Activated naive CD4-positive, alpha-beta T cell treated with anti-CD3 and anti-CD28 coated beads, Interleukin-2, amount 50 U/mL, for 24 hours (primary cell): ENCODE measurements at regions not wholly inside any gene's neighbourhood (a gene's known extent, or its start where the extent isn't known, plus 50 kb on each side); places are given as distances from the start of the nearest gene placed in this dataset.

ENCODE experiments used
- H3K27ac Mint-ChIP-seq: one replicate; pipeline ENCODE4 v1.8.0; 2021; ENCODE audit warnings: mild to moderate bottlenecking, mixed read lengths
- H3K27me3 Mint-ChIP-seq: one replicate; pipeline ENCODE4 v1.8.0; 2021; ENCODE audit warnings: mixed read lengths
- H3K36me3 Mint-ChIP-seq: one replicate; pipeline ENCODE4 v1.8.0; 2021; ENCODE audit warnings: mixed read lengths
- H3K4me1 Mint-ChIP-seq: one replicate; pipeline ENCODE4 v1.8.0; 2021; ENCODE audit warnings: mixed read lengths
- H3K4me3 Mint-ChIP-seq: one replicate; pipeline ENCODE4 v1.8.0; 2021; ENCODE audit warnings: mild to moderate bottlenecking, mixed read lengths
- H3K9me3 Mint-ChIP-seq: one replicate; pipeline ENCODE4 v1.8.0; 2021; ENCODE audit warnings: mixed read lengths

DNA sequence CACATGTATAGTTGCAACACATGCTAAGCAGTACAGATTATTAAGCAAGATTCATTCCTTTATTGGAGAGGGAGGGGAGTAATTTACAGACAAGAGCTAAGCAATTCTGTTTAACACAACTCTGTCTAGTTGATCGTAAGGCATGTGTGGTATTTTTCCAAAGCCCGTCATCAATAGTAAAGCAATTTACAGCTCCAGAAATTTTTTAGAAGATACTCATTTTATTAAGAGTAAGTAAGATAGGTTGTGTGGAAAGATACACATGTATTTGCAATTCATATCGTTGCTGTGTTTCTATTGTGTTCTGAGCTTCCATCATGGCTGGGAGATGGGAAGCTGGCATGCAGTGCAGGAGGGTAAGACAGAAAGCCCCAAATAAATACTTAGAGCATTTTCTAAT, 289.2 kb upstream of the TMEM161B start:
- Mint-ChIP-seq H3K4me1 (peaks cover 4% of the 10 kb centered on the region), H3K9me3 (no peaks in the 10 kb centered on the region), H3K4me3 (no peak overlapping the region), H3K36me3 (no peaks in the 10 kb centered on the region), H3K27me3 (peaks cover 9% of the 10 kb centered on the region), H3K27ac (no peak overlapping the region)

DNA sequence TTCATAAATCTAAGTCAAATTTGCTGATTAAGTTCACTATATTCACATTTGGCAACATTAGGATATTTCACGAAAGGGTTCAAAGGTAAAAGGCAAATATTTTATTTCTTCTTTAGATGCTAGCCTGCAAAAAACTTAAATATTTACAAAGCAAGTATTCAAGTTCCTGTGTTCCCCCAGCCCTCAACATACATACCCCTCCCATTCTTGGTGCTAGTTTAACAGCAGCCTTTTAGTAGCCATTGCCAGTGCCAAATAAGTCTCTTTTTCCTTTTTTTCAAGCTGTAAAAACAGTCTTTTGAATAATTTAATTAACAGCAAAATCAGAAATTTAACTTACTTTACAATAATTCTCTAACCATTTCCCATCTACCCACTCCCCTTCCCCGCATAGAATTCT, 288.5 kb upstream of the TMEM161B start:
- Mint-ChIP-seq H3K4me1 (peaks cover 4% of the 10 kb centered on the region), H3K27me3 (peaks cover 9% of the 10 kb centered on the region), H3K4me3 (no peak overlapping the region)

DNA sequence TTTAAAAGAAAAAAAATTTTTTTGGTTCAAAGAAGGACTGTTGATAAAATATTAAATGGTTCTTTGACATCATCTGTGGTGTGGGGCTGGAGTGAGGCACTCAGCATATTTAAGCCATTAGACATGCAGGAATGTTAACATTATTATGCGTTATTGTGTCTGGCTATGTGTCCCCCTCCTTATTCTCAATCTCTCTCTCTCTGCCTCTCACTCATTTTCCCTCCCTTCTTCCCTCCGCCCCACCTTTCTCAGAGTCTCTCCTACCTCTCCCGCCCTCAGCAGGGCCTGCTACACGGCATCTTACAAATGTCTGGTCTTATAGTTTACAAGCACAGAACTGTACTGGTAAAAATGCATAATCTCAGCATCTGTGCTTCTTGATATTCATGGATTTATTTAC, 287.8 kb upstream of the TMEM161B start:
- H3K4me1 Mint-ChIP-seq, result peaks cover 4% of the 10 kb centered on the region
- no peak overlapping the region for H3K4me3 Mint-ChIP-seq
- H3K36me3 Mint-ChIP-seq, result no peaks in the 10 kb centered on the region
- H3K9me3 Mint-ChIP-seq, result no peaks in the 10 kb centered on the region
- H3K27me3 Mint-ChIP-seq, result peaks cover 9% of the 10 kb centered on the region
- no peak overlapping the region for H3K27ac Mint-ChIP-seq

More for the DNA sequence above, 288.5 kb upstream of the TMEM161B start:
- no peak overlapping the region for H3K27ac Mint-ChIP-seq
- no peaks in the 10 kb centered on the region for H3K9me3 Mint-ChIP-seq
- H3K36me3 Mint-ChIP-seq, result no peaks in the 10 kb centered on the region

DNA sequence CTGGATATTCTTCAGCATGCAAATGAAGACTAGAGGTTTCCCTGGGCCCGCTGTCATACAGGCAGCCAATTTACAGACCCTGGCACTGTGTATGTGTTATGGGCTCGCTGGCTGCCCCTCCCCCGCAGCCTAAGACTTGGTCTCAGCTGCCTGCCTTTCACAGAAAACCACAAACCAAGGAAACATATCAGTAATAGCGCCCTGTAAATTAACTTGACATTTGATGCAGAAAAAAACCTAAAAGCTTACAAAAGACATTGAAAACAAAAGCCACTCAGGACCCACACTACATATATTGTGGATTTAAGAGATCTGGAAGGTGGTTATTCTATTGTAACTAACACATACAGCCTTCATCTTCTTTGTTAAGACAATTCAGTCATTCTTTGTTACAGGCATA, 287.0 kb upstream of the TMEM161B start:
- Mint-ChIP-seq H3K27me3 (peaks cover 8% of the 10 kb centered on the region), H3K4me3 (no peak overlapping the region), H3K9me3 (no peaks in the 10 kb centered on the region), H3K27ac (no peak overlapping the region), H3K4me1 (peaks cover 4% of the 10 kb centered on the region), H3K36me3 (no peaks in the 10 kb centered on the region)

- Mint-ChIP-seq H3K4me1 (peaks cover 4% of the 10 kb centered on the region), H3K9me3 (no peaks in the 10 kb centered on the region), H3K4me3 (no peak overlapping the region)
These were observed 285.3 kb upstream of the TMEM161B start for GRCh38 chr5:88553986-88554385.

DNA sequence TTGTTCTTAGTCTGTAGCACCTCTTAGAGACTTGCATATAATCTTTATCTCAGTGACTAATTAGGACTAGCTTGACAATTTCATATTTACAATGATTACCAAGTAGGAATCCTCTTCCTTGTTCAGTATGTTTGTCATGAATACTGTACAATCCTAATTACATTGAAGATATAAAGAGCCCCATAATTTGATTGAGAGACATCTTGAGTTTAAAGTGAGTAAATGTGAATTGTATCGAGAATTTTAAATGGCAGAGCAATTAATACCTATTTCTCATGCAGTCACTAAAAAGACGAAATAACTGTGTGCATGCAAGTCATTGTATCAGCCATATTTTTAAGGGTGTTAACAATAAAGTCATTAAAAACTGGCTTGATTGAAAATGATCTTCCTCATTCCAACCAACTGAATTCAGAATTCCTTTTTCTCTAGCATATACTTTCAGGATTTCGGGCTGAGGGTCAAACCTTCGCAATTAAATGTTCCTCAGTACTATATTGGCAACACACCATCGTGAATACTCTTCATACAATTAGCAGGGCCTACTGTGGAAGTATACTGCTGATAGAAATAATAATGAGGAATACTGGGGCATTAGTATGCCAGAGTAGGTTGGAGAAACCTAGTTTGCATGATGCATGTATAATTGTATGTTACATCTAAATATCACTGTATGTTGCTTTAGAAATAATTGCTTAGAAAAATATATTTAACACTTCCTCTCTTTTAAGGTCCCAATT, 284.7 kb upstream of the TMEM161B start:
- Mint-ChIP-seq H3K27ac (no peak overlapping the region), H3K27me3 (peaks cover 5% of the 10 kb centered on the region), H3K4me1 (peaks cover 4% of the 10 kb centered on the region), H3K4me3 (no peak overlapping the region), H3K36me3 (no peaks in the 10 kb centered on the region), H3K9me3 (no peaks in the 10 kb centered on the region)

More at GRCh38 chr5:88553986-88554385, 285.3 kb upstream of the TMEM161B start:
- peaks cover 8% of the 10 kb centered on the region for H3K27me3 Mint-ChIP-seq
- no peak overlapping the region for H3K27ac Mint-ChIP-seq
- H3K36me3 Mint-ChIP-seq, result no peaks in the 10 kb centered on the region

- Mint-ChIP-seq H3K4me3 (no peak overlapping the region), H3K9me3 (no peaks in the 10 kb centered on the region), H3K36me3 (no peaks in the 10 kb centered on the region), H3K27me3 (peaks cover under 1% of the 10 kb centered on the region), H3K27ac (no peak overlapping the region), H3K4me1 (peaks cover 4% of the 10 kb centered on the region)
These were observed 283.8 kb upstream of the TMEM161B start for GRCh38 chr5:88552426-88552825.

DNA sequence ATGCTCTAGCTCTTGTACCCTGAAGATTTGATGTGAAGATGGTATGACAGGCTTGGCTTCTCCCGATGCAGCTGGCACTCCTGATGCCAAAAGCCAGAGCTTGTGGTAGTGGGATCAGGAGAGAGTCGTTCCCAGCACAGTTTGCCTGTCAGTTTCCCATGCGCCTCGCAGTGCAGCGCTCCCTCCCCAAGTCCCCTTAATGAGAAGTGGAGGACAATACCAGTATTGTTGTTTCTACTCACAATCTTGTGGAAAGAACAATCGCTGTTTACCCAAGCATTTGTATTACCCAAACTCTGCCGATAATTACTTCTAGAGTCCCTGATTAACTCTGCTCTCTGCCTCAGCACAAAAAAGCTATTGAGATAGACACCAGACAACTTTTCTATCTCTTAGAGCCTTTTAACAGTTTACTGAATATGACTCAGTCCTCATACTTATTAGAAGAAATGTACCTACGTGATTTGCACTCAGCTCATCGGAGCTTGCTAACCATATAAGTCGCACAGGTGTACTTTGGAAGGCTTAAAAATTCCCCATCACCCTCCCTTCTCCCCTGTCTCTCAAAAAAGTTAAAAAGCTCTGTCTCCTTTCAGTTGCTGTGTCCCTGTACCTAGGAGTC, 283.2 kb upstream of the TMEM161B start:
- Mint-ChIP-seq H3K36me3 (no peaks in the 10 kb centered on the region), H3K4me3 (no peak overlapping the region), H3K27ac (no peak overlapping the region), H3K27me3 (peaks cover 3% of the 10 kb centered on the region), H3K9me3 (no peaks in the 10 kb centered on the region), H3K4me1 (peaks cover 4% of the 10 kb centered on the region)

DNA sequence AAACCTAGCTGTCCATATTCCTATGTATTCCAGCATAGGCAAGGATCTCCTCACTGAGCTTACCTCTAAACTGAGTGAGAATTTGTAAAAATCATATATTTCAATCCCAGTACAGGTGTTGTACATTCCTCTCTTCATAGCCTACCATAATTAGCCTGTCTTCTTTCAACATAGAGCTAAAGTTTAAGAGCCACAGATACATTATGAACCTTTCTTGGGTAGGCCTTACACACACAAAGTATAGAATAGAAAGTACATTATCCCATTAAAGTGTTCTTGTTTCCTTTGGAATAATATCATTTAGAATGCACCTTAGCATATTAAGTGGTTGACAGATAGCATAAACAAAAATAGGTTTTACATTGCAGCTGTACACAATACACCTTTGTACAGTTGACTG, 282.1 kb upstream of the TMEM161B start:
- Mint-ChIP-seq H3K27ac (no peak overlapping the region), H3K27me3 (peaks cover 3% of the 10 kb centered on the region), H3K4me3 (no peak overlapping the region), H3K4me1 (peaks cover 3% of the 10 kb centered on the region), H3K36me3 (no peaks in the 10 kb centered on the region), H3K9me3 (no peaks in the 10 kb centered on the region)

GRCh38 chr5:88548136-88548805, 279.6 kb upstream of the TMEM161B start:
- Mint-ChIP-seq H3K27ac (no peak overlapping the region), H3K36me3 (no peaks in the 10 kb centered on the region), H3K4me3 (no peak overlapping the region), H3K4me1 (no peaks in the 10 kb centered on the region), H3K9me3 (no peaks in the 10 kb centered on the region), H3K27me3 (peaks cover 12% of the 10 kb centered on the region)

DNA sequence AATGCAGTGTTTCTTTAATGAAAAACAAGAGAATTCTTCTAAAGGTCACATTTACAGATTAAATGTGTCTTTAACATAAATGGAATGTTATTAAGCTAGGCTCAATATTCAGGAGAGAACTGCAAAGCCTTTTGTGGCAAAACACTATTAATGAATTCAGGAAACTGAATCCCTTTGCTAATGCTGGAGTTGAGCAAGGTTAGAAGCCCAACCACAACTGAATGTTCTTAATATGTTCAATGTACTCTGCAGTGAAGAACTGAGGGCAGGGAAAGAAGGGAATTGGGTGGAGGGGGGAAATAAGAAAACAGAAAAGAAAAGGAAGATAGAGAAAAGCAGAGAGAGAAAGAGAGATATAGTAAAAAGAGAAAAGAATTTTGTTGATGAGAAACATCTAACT, 276.7 kb upstream of the TMEM161B start:
- Mint-ChIP-seq H3K36me3 (no peaks in the 10 kb centered on the region), H3K27ac (no peak overlapping the region), H3K9me3 (no peaks in the 10 kb centered on the region), H3K4me1 (no peaks in the 10 kb centered on the region), H3K27me3 (peaks cover 12% of the 10 kb centered on the region), H3K4me3 (no peak overlapping the region)

GRCh38 chr5:88544671-88545070, 276.0 kb upstream of the TMEM161B start:
- H3K27me3 Mint-ChIP-seq, result peaks cover 12% of the 10 kb centered on the region
- H3K9me3 Mint-ChIP-seq, result no peaks in the 10 kb centered on the region

GRCh38 chr5:88544136-88544645, 275.5 kb upstream of the TMEM161B start:
- H3K9me3 Mint-ChIP-seq, result no peaks in the 10 kb centered on the region
- no peak overlapping the region for H3K27ac Mint-ChIP-seq
- H3K36me3 Mint-ChIP-seq, result no peaks in the 10 kb centered on the region
- H3K4me1 Mint-ChIP-seq, result no peaks in the 10 kb centered on the region
- peaks cover 16% of the 10 kb centered on the region for H3K27me3 Mint-ChIP-seq
- no peak overlapping the region for H3K4me3 Mint-ChIP-seq

More at GRCh38 chr5:88544671-88545070, 276.0 kb upstream of the TMEM161B start:
- no peaks in the 10 kb centered on the region for H3K4me1 Mint-ChIP-seq
- H3K36me3 Mint-ChIP-seq, result no peaks in the 10 kb centered on the region
- H3K27ac Mint-ChIP-seq, result no peak overlapping the region
- no peak overlapping the region for H3K4me3 Mint-ChIP-seq

DNA sequence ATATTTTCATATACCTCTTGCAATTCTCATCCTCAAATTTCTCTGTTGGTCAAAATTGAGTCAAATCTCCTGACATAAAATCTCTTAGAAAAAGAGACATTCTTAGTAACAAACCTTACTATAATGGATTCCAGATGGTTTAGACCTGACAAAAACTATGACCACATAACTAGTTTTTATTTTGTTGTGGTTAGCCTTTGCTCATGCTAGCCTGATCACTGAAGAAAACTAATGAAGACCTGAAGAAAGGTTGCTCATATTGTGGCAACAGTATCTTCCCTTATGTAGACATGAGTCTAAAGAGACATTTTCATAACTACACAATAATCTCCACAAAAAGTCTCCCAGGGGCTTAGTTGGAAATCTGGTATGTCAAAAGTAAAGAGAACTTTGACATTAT, 274.1 kb upstream of the TMEM161B start:
- no peaks in the 10 kb centered on the region for H3K9me3 Mint-ChIP-seq
- H3K4me1 Mint-ChIP-seq, result no peaks in the 10 kb centered on the region
- peaks cover 27% of the 10 kb centered on the region for H3K27me3 Mint-ChIP-seq
- no peak overlapping the region for H3K27ac Mint-ChIP-seq
- no peak overlapping the region for H3K4me3 Mint-ChIP-seq
- H3K36me3 Mint-ChIP-seq, result no peaks in the 10 kb centered on the region

GRCh38 chr5:88540471-88541115, 271.9 kb upstream of the TMEM161B start:
- Mint-ChIP-seq H3K4me1 (no peaks in the 10 kb centered on the region), H3K9me3 (no peaks in the 10 kb centered on the region), H3K27ac (no peak overlapping the region), H3K4me3 (no peak overlapping the region), H3K36me3 (no peaks in the 10 kb centered on the region), H3K27me3 (peaks cover 30% of the 10 kb centered on the region)
